GM18502 (cell line): ENCODE measurements at regions not wholly inside any gene's neighbourhood (a gene's known extent, or its start where the extent isn't known, plus 50 kb on each side); places are given as distances from the start of the nearest gene placed in this dataset.
"Not testable (repeated sequence)": the region's sequence is repeated elsewhere in the genome, so short reads cannot be mapped to it uniquely, and the experiment has no call there.

Experiments
- ATAC-seq: cut with Tn5 transposase; IDR thresholded peaks from one replicate; pipeline ENCODE4 v1.9.1; 2021; ENCODE audit warnings: mild to moderate bottlenecking; ENCODE audit not compliant: unreplicated experiment, poor library complexity

DNA sequence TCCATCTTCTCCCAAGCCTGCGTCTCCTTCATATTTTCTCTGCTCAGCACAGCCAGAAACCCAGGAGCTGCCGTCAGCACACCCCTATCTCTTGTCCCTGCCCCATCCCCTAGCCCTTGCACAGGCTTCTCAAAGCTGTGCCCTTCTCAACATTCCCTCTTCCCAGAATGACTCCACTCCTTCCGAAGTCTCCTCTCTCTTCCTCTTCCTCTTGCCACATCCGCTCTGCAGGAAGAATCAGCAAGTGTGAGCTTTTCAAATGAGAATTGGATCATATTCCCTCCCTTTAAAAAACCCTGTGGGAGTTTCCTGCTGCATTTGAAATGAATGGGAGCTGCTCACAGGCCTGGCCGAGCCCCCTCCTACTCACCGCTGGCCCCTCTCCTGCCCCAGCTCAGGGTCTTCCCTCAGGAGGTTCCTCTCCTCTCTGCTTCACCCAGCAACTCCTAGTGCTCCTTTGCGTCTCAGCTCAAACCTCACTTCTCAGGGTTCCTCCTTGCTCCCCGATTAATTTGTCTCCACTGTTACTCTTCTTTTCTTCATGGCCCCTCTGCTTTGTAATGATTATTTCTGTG, 528.5 kb upstream of the CCDC196 start:
- ATAC-seq = no peak

DNA sequence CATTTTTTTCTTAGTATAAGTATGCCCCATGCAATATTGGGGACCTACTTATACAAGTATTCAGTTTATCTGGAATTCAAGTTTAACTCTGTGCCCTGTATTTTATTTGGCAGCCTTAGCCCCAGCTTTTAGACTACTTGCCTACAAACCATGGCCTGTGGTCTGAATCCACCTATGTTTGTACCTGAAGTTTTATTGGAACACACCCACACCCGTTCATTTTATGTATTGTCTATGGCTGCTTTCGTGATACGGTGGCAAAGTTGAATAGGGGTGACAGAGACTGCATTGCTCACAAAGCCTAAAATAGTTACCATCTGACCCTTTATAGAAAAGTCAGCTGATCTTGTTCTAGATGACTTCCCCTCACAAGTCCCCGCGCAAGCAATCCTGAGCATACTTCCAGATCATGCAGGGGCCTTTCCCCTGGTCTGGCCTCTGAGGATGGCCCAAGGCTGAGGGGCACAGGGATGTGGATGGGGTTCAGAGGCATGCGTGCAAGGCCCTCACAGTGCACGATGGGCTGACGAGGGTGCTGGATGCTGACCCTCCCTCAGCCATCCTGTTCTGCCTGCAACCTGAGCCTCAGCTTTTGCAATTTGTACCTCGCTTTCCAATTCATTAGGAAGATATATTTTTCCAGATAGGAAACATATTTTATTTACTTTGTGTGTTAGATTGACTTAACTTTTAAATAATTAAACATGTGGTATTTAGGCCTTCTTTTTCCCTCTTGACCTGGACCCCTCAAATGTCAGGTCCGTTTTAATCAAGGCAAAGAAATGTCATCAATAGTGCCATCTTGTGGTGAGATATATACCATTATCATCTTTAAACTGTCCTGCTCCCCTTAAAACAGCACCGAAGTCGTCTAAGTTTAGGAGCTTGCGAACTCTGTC, 527.3 kb upstream of the CCDC196 start:
- no peak for ATAC-seq

DNA sequence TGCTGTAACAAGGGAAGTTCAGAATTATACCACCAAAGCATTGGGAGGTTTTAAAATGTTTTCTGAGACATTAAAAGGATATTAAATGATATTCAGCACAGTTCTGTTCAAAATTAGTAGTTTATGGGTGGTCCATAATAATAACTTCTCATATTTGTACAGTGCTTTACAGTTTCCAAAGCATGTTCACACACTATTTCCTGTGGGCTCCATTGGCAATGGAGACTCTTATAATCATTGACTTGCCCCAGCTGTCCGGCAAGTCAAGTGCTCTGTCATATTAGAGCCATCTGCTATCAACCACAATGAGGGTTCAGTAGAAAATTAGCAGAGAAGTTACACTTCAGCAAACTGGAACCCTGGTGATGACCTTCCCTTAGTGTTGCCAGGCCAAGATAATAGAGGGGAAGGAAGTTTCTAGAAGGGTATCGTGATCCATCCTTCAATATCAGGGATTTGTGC, 526.6 kb upstream of the CCDC196 start:
- ATAC-seq = no peak

DNA sequence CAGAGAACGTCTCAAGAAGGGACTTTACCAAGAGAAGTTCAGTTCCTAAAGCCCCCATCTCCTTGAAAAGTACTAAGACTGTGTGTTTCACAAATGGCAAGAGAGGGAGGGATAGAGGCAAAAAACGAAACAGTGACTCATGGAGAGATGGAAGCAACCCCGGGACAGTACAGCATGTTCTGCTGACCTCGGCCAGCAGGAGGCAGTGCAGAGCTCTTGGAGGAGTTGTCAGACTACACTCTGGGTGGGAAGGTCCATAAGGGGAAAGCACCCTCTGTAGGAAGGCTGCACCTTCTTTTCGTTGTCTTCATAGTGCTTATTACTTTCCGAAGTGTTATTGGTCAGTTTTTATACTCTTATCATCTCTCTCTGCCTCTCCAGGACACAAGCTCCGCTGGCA, 525.2 kb upstream of the CCDC196 start:
- ATAC-seq = peak; percentile 74

DNA sequence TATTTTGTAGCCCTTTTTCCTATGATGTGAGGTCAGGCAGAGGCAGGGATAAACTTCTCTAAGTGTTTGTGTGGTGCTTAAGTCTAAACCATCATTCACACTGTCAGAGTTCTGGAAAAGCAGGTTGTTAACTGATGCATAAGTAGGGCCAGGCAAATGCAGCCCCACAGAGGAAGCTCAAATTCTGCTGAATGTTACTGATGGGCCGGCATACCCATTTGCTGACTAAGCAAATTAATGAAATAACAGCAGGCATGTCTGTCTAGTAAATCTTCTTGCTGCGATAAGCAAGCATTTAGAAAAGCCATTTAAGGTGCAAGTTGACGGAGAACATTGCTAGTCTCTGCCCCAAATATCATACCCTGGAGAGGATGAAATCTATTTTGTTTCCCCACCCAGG, 523.2 kb upstream of the CCDC196 start:
- no peak for ATAC-seq

DNA sequence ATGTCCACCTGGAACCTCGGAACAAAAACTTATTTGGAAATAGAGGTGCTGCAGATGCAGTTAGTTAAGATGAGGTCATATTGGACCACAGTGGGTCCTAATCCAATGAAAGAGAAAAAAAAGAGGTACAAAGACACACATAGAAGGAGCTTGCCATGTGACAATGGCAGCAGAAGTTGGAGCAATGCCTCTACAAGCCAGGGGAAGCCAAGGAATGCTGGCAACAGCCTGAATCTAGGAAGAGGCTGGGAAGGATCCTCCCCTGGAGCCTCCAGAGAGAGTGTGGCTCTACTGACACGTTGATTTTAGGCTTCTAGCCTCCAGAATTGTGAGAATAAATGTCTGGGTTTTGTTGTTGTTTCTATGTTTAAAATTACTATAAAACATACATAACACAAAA, 521.8 kb upstream of the CCDC196 start:
- no peak for ATAC-seq

DNA sequence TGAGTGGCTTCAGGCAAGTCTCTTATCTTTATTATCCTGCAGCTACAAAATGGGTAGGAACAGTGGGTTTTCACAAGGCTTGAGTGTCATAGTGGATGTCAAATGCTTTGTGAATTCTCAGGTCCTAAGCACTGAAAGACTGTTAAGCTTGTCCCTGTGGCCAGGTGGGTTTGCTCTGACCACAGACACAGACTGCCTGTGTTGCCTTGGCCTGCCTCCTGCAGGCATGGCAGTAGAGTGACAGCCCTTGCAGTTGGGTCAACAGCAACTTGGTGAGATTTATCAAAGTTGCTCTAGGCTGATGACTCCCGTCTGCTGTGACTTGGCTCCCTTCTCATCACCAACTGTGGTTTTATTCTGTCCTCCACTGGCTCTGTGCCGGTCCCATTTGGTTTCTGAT, 520.0 kb upstream of the CCDC196 start:
- ATAC-seq = no peak

DNA sequence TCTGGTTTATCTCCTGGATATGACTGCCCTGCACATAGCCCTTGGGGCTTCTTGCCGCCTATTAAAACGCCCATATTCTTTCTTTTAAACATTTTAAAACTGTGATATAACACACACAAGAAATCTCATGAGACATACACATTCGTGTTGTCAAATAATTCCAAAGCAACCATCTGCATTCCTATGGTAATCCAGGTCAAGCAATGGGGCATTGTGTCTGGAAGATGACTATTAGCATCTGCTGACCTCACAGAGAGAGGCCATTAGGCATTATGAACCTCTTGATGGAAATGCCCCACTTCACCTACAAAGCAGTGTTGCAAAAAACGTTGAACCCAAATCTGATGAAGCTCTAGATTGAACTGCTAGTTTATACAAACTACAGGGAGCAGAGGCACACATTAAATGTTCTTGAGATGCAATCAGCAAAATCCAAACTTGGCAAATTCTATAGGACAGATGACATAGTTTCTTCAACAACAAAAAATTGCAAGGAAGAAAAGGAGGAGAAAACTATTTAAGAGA, 513.8 kb upstream of the CCDC196 start:
- no peak for ATAC-seq

DNA sequence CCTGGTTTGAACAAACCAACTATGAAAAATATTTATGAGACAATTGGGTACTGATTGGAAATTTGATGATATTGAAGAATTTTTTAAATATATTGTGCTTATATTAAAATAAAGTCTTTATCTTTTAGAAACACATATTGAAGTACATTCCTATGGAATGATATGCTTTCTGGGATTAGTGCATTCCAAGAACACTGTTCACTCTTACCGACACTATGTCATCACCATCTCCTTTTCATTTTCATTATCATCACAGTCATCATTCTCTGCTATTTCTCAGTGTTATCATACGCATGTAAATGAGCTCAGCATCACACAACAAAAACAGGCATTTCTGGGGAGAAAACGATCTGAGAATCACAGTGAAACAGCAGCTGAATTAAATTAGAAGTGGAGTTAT, 513.3 kb upstream of the CCDC196 start:
- no peak for ATAC-seq

DNA sequence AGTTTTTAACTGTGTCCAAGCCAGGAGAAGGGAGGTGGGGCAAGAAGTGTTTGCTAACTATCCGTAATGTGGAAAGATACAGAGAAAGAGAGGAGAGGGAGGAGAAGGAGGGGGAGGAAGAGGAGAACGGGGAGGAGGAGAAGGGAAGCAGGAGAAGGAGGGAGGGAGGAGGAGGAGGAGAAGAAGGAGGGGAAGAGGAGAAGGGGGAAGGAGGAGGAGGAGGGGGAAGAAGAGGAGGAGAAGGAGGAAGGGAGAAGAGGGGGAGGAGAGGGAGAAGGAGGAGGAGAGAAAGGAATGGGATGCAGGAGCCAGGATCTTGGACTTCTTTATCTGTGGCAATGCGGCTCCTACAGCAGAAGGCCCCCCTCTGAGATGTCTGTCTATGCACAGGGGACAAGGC, 510.3 kb upstream of the CCDC196 start:
- no peak for ATAC-seq

DNA sequence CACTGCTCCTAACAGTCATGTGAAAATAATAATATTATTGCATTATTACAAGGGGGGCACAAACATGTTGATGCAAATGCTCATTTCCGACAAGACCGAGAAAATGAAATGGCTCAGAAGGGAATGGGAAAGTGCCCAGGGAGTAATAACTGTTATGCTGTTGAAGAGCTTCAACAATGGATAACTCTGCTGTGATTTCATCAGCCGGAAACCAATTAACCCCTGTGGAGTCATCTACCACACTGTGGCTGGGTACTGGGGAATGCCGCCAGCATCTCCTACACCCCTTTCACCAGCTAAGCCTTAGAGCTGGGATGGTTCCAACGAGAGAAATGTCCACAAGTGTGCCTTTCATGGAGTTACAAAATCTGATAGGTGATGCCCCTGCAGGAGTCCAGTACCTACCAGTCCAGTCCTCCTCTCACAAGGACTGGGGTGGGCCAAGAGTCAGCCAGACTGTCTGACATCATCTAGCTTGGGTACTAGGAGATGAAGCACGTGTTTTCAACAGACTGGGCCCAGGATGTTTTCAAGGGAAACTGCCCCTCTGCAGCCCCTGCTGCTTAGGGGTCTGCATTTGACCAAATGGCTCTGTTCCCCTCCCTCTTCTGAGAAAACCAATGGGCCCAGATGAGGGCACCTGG, 509.3 kb upstream of the CCDC196 start:
- ATAC-seq = no peak

DNA sequence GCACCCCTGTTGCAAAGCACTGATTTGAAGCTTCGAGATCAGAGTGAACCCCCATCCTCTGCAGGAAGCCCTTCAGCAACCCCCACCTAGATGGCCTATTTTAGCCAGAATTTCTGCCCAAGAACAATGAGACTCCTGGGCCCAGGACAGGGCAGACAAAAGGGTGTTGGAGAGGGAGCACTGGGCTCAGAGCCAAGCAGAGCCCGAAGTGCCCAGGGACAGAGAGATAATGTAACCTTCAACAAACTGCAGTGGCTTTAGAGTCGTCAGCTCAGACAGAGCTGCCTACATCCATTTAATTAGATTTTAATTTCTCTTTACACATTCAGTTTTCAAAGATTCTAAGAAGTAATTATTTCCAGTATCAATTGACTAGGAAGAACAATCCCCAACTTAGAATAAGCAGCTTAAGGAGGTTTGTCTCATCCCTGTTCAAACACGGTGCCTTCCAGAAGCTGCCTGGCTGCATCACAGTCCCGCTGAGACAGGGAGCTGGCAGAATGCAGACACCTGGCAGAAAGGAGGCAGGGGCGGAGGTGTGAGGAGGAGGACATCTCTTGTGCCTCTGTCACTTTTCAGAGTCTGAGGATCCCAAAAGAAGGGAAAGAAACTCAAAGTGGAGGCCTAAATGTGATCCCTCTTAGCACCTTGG, 504.9 kb upstream of the CCDC196 start:
- no peak for ATAC-seq

DNA sequence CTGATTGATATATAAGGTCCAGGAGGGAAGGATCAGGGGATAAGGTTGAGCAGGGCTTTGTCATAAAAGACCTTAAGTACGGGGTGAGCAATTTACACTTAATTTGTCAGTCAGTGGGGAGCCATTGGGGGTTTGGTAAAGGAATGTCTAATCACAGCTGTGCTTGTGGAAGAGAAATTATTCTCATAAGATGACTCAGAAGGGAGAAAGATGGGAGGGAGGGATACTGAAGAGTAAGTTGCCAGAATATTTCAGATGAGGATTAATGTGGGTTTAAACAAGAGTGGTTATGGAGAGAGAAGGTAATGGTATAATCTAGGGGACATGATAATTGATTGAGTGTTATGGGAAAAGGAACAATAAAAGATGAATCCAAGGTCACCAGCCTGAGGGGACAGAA, 500.1 kb upstream of the CCDC196 start:
- ATAC-seq = no peak

DNA sequence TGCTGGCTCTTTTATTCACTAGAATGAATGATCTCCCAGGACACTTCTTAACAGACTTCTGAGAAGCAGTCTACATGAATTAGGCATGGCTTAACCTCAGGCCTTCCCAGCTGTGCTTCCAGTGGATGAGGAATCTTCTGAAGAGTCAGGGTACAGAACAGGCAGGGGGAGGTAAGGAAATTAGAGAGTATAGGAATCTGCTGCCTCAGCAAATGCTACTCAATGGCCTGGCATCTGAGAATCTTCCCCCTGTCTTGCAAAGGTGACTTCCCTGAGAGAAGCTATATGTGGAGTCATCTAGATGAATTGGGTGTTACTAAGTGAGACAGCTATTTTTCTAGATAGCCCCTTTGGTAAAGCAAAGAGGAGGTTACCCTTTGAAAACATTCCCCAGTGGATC, 496.2 kb upstream of the CCDC196 start:
- no peak for ATAC-seq

DNA sequence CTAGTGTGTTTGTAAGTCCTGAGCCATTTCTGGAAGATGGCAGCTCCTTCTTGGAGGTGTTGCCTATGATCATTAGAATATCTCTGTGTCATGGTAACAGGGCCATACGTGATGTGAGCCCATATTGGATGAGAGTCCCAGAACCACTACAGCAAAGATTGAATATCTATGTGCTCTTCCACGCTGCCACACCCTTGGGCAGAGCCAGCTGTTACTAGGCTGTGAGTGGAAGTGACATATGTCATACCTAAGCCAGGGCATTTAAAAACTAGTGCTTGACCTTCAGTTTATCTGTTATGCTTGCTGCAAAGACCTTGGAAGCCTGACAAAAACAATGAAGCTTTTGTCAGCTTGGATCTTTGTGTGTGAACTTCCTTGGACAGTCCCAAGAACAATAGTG, 495.1 kb upstream of the CCDC196 start:
- no peak for ATAC-seq

DNA sequence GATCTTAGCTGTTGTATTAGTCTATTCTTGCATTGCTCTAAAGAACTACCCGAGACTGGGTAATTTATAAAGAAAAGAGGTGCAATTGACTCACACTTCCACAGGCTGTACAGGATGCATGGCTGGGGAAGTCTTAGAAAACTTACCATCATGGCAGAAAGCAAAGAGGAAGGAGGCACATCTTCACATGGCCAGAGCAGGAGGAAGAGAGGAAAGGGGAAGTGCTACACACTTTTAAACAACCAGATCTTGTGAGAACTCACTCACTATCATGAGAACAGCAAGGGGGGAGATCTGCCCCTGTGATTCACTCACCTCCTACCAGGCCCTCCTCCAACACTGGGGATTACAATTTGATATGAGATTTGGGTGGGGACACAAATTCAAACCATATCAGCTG, 494.2 kb upstream of the CCDC196 start:
- ATAC-seq = not testable (repeated sequence)

DNA sequence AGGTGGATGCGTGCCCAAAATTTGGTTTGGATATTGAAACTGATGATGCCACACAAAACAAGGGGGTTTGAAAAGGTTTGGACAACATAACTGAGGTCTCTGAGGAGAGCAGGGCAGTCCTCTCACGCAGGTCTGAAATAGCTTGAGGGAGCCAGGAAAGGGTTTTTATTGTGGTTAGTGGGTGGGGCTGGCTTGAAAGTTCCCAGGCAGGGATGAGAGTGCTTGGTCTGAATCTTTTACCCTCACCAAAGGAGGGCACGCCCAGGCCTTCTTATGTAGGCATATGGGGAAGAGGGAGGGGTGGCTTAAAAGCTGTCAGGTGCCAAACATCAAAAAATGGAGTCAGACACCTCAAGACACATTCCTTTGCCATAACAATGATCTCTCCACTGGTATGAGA, 493.1 kb upstream of the CCDC196 start:
- ATAC-seq = no peak

DNA sequence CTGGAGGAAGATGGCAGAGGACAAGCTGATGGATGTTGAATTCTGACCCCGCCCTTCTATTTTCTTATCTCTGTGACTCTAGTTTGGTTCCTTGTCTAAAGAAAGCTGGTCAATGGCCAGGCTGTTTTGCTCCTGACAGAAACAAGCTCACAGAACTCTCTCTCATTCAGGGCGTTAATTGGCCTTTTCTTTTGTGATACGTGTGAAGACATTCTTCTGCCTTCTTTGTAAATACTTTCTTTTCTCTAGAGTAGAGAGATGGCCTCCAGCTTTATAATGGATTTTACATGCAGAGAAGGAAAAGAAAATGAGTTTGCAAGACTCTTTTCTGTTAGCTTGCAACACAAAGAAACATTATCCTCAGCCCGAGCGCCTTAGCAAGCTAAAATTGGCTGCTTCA, 492.2 kb upstream of the CCDC196 start:
- ATAC-seq = no peak

DNA sequence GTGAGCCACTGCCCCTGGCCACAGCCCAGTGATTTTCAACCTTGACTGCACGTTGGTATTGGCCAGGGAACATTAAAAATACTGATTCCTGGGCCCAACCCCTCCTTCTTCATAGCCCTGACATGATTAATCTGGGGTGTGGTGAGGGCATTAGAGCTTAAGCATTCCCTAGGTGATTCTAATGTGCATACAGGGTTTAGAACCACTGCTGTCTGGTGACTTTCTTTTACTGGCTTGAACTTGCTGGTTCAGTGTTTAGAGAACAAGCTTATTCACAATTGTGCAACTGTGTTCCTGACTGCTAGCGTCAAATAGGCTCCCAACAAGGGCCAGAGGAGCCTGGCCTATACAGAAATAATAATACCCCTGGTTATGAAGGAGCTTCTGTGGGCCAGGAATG, 488.8 kb upstream of the CCDC196 start:
- no peak for ATAC-seq

DNA sequence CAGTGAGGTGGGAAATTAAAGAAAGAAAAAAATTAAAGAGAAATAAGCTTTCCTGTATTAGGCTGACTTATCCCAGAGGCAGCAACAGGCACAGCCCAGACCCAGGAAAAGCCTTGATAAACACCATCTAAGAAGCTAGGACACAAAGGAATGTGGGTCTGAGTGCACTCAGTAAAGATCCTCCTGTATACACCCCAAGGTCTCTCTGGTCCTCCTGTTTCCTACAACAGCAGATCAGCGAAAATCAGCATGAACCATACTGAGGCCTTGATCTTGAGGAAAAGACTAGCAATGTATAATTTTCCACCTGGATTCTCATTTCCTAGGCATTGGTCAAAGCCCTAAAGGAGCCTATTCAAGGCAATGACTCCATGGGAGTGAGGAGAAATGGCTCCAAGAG, 486.3 kb upstream of the CCDC196 start:
- ATAC-seq = no peak

DNA sequence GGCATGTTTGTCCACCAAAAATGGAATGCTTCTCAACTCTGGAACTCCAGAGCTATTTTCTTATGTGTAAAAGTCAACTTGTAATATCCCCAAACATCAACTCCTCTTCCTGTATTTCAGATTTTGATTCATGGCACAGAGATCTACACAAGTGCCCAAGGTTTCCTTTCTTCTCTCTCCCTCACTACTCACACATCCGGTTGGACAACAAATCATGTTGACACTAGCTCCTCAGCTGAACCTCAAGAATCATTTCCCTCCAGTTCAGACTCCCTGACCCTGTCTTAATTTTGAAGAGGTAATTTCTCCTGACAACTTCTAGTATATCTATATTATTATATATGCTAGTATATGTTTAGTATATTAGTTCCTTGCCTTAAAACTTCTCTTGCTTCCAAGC, 485.4 kb upstream of the CCDC196 start:
- no peak for ATAC-seq
